Adrenal gland (tissue), 9 donors: ENCODE measurements at regions not wholly inside any gene's neighbourhood (a gene's known extent, or its start where the extent isn't known, plus 50 kb on each side); places are given as distances from the start of the nearest gene placed in this dataset.

Experiments
- DNase-seq, 7 donors: peaks; one replicate each; pipeline ENCODE4 v3.0.0-alpha.2; 2019 to 2020
- H3K27ac ChIP-seq, 5 donors: fragments of 200-600 bp; sonication (generic) in 4 of 5; 1 replicate in 3 of 5; 2 replicates in 2 of 5; pipeline versions ENCODE4 v1.5.1 to v1.8.0; 2016 to 2020; ENCODE audit warnings: mild to moderate bottlenecking in 1 of 5
- H3K27me3 ChIP-seq: fragments of 200-600 bp; 2 replicates; pipeline ENCODE4 v1.8.0; 2021
- H3K36me3 ChIP-seq, 2 donors: fragments of 200-600 bp; replicated peaks in 1 of 2; 1 replicate in 1 of 2; 2 replicates in 1 of 2; pipeline versions ENCODE4 v1.5.1 to v1.8.0; 2018 to 2022
- H3K4me1 ChIP-seq, 2 donors: fragments of 200-600 bp; replicated peaks in 1 of 2; 1 replicate in 1 of 2; 2 replicates in 1 of 2; pipeline versions ENCODE4 v1.5.1 to v1.8.0; 2018 to 2021
- H3K4me3 ChIP-seq, 4 donors: fragments of 200-600 bp; sonication (generic) in 3 of 4; one replicate each; pipeline ENCODE4 v1.5.1; 2016 to 2018
- H3K9me3 ChIP-seq, 3 donors: fragments of 200-600 bp; sonication (generic) in 1 of 3; replicated peaks in 1 of 3; 1 replicate in 2 of 3; 2 replicates in 1 of 3; pipeline versions ENCODE4 v1.5.1 to v1.8.0; 2016 to 2021
- POLR2A ChIP-seq, 2 donors: fragments of 450-650 bp; IDR thresholded peaks; one replicate each; pipeline ENCODE4 v1.6.1; 2017; ENCODE audit warnings: antibody characterized with exemption in 2 of 2, mild to moderate bottlenecking in 2 of 2, moderate library complexity in 1 of 2
- WGBS, 4 donors: extraction: QIAGEN DNeasy Blood & Tissue Kit in 2 of 4; methylation state at CpG; one replicate each; pipeline versions ENCODE4 v1.1.5 to v1.1.7; 2013 to 2017; 5-methylcytosine and 5-hydroxymethylcytosine counted together
- intact Hi-C, 2 donors: fragments of 100-400 bp; cut with DNase I; formaldehyde crosslinking; loops; one replicate each; pipeline versions ENCODE4 v1.14.1 to v1.15.0; 2022 to 2023
- TF ChIP-seq, protein P1 (sequence below), 6 experiments: fragments of 450-650 bp in 4 of 6; fragments of 200-600 bp in 2 of 6; sonication (generic) in 1 of 6; IDR thresholded peaks; 1 replicate in 5 of 6; 2 replicates in 1 of 6; pipeline versions ENCODE4 v1.5.1 to v1.8.0; 2016 to 2021; ENCODE audit warnings: antibody characterized with exemption in 6 of 6, mild to moderate bottlenecking in 2 of 6, moderate library complexity in 1 of 6
- donor health status: healthy with polysubstance abuse.
- donor health status: Bipolar disorder and iron deficiency.
- donor health status: DM: yes; HTN: yes; CAD: no.
- donor health status: DM: no; HTN: no; CAD: no.
- donor health status: DM: no; HTN: no; CAD: no.

DNA sequence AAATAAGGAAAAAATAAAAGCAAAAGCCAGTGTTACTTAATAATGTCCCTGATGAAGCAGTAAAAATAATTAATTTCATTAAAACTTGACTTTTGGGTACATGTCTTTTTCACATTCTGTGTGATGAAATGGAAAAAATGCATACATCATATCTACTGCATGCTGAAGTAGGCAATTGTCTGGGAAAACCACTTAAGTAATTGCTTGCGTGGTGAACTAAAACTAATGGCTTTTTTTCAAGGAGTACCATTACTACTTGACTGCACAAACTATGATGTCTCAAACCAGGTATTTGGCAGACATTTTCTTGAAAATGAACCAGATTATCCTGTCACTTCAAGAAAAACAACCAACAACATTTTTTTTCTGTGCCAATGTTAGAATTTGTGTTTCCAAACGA is 91.3 kb upstream of the AKIRIN2 start:
- no peak for TF ChIP-seq POLR2A (IDR thresholded peaks at IDR 0.05)
- TF ChIP-seq, protein P1, sequence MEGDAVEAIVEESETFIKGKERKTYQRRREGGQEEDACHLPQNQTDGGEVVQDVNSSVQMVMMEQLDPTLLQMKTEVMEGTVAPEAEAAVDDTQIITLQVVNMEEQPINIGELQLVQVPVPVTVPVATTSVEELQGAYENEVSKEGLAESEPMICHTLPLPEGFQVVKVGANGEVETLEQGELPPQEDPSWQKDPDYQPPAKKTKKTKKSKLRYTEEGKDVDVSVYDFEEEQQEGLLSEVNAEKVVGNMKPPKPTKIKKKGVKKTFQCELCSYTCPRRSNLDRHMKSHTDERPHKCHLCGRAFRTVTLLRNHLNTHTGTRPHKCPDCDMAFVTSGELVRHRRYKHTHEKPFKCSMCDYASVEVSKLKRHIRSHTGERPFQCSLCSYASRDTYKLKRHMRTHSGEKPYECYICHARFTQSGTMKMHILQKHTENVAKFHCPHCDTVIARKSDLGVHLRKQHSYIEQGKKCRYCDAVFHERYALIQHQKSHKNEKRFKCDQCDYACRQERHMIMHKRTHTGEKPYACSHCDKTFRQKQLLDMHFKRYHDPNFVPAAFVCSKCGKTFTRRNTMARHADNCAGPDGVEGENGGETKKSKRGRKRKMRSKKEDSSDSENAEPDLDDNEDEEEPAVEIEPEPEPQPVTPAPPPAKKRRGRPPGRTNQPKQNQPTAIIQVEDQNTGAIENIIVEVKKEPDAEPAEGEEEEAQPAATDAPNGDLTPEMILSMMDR (IDR thresholded peaks at IDR 0.05) = no peak
- no peak overlapping the region for H3K4me3 ChIP-seq
- intact Hi-C loops = loop anchor here in 1 of 2 donors (10.0 kb wide), 1 partner anchor 89 kb away; the partner anchor contains the start of gene AKIRIN2

DNA sequence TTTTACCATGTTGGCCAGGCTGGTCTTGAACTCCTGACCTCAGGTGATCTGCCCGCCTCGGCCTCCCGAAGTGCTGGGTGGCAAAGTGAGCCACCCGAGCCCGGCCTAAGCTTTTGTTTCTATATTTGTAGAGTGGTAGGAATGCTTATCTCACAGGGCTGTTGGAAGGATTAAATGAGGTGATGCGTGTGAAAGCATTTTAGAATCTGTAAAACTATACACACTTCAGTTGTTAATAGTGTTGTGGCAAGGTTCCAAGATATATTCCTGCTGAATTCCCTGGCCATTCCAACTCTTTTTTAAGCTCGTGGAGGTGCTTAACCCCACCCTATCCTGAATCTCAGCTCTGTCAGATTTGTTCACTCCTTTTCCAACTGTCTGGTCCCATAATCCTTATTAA is 89.9 kb upstream of the AKIRIN2 start:
- Histone ChIP-seq H3K27me3 (no peaks in the 10 kb centered on the region), H3K27ac (no peak overlapping the region), H3K9me3 (no peaks in the 10 kb centered on the region), H3K4me1 (peaks cover 14 to 15% of the 10 kb centered on the region in 2 donors), H3K4me3 (no peak overlapping the region), H3K36me3 (no peaks in the 10 kb centered on the region)
- no peak for DNase-seq
- intact Hi-C loops = loop anchor here in 1 of 2 donors (10.0 kb wide), 1 partner anchor 87 kb away; the partner anchor contains the start of gene AKIRIN2
- 89 to 95% (median 91%) methylated on average over 7 of the region's 7 CpGs for WGBS, 4 donors
- TF ChIP-seq, protein P1 (IDR thresholded peaks at IDR 0.05) = no peak
- no peak for TF ChIP-seq POLR2A (IDR thresholded peaks at IDR 0.05)

More for the DNA sequence above, 91.3 kb upstream of the AKIRIN2 start:
- Histone ChIP-seq H3K27me3 (no peaks in the 10 kb centered on the region), H3K36me3 (no peaks in the 10 kb centered on the region), H3K9me3 (no peaks in the 10 kb centered on the region), H3K27ac (no peak overlapping the region), H3K4me1 (peaks cover 14 to 15% of the 10 kb centered on the region in 2 donors)
- WGBS, 4 donors = 89 to 95% (median 93%) methylated on average over 2 of the region's 2 CpGs
- DNase-seq = no peak

DNA sequence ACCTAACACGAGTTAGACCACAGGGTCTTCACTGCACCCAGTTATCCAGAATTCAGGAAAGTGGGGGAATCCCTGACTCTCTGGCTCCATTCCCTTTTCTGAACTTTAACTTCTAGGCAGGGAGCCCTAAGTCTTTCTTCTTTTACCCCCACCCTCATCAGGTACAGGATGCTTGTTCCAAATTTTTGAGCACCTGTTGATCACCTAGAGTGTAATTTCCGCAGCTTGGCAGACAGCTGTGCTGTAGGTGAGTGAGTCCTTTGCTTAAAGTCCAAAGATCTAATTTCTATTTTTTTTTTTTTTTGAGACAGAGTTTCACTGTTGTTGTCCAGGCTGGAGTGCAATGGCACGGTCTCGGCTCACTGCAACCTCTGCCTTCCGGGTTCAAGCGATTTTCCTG is 89.5 kb upstream of the AKIRIN2 start:
- Histone ChIP-seq H3K9me3 (no peaks in the 10 kb centered on the region), H3K27ac (no peak overlapping the region), H3K27me3 (no peaks in the 10 kb centered on the region), H3K36me3 (no peaks in the 10 kb centered on the region), H3K4me3 (no peak overlapping the region), H3K4me1 (peaks cover 14 to 15% of the 10 kb centered on the region in 2 donors)
- intact Hi-C loops = loop anchor here in 1 of 2 donors (10.0 kb wide), 1 partner anchor 87 kb away; the partner anchor contains the start of gene AKIRIN2
- 92 to 96% (median 93%) methylated on average over 6 of the region's 6 CpGs for WGBS, 4 donors
- no peak for DNase-seq
- TF ChIP-seq, protein P1 (IDR thresholded peaks at IDR 0.05) = no peak
- no peak for TF ChIP-seq POLR2A (IDR thresholded peaks at IDR 0.05)

DNA sequence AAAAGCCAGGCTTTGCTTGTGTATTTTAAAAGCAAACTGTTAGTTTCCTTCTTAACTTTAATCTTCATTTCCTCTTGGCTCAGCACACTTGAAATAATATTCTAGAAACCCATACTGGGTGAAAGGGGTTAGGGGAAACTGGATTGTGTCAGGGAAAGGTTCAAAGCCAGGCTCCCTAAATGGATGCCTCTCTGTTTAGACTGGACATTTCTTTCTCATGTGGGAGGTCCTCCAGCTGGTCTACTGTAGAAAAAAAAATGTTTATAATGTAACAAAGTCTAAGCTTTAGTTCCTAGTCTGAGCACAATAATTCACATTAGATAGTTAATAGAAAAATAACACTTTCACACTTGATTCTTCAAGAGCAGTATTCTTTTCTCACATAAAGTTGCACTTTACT is 89.0 kb upstream of the AKIRIN2 start:
- Histone ChIP-seq H3K9me3 (no peaks in the 10 kb centered on the region), H3K4me1 (peaks cover 14 to 15% of the 10 kb centered on the region in 2 donors), H3K27ac (no peak overlapping the region), H3K27me3 (no peaks in the 10 kb centered on the region), H3K4me3 (no peak overlapping the region), H3K36me3 (no peaks in the 10 kb centered on the region)
- intact Hi-C loops = loop anchor here in 1 of 2 donors (10.0 kb wide), 1 partner anchor 86 kb away; the partner anchor contains the start of gene AKIRIN2
- no peak for DNase-seq
- TF ChIP-seq, protein P1 (IDR thresholded peaks at IDR 0.05) = no peak
- no peak for TF ChIP-seq POLR2A (IDR thresholded peaks at IDR 0.05)
